ENCODE measurements at regions not wholly inside any gene's neighbourhood (a gene's known extent, or its start where the extent isn't known, plus 50 kb on each side); places are given as distances from the start of the nearest gene placed in this dataset.

DNA sequence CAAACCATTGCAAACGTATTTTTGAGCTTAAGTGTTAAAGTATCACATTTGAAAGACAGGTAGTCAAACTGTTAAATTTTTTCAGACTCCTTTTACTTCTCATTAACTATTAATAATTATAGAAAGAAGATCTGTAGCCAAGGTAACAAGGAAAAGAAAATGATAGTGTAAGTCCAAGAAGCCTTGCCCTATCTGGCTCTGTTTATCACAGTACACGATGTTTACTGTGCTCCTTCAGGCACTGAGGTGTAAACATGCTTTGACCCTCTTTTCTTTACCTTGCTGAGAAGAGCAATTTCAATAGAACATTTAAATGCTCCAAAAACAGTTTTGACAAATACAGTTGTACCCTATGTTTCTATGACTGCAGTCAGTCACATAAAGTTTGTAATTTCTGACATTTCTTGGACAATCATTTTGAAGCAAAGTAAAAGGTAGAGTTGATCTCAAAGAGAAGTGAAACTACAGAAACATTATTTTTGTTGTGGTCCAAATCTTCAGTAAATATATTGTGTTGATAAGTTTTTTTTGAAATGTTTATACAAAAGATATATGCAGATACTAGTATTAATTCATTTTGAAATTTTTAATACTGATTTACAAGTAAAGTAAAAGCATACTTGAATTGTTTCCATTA, 152.6 kb upstream of the KYNU start:
- Mint-ChIP-seq H3K27me3 (ENCODE audit: low read depth) (no peaks in the 10 kb centered on the region; the same call in 1 of the 2 replicates), H3K4me1 (peaks cover 23 to 25% of the 10 kb centered on the region in 2 experiments), H3K27ac (no peak overlapping the region), H3K4me3 (no peak overlapping the region), H3K9me3 (peaks cover 23 to 24% of the 10 kb centered on the region in 2 experiments), H3K36me3 (ENCODE audit: insufficient read depth in 1 of 3, low read depth in 3 of 3) (peaks cover 15 to 21% (median 21%) of the 10 kb centered on the region in 3 experiments)
- H4K8ac ChIP-seq (replicated peaks; ENCODE audit: insufficient read length, low read depth, low read length) = no peak overlapping the region
- H2AFZ ChIP-seq (ENCODE audit: low read length) = no peak overlapping the region
- no peaks in the 10 kb centered on the region for H3K9me3 ChIP-seq (ENCODE audit: control insufficient read depth, low read depth, low read length)
- no peaks in the 10 kb centered on the region for H3K79me1 ChIP-seq (ENCODE audit: insufficient read depth, low read depth, low read length, poor library complexity, severe bottlenecking)
- no peak overlapping the region for H2BK20ac ChIP-seq (ENCODE audit: low read depth, low read length, poor library complexity, severe bottlenecking)
- H3K4me1 ChIP-seq (ENCODE audit: insufficient read depth, low read length) = no peaks in the 10 kb centered on the region; the same call in 1 of the 2 replicates
- H2AK5ac ChIP-seq (ENCODE audit: insufficient read length, low read length) = no peak overlapping the region
- no peak overlapping the region for H3K14ac ChIP-seq (ENCODE audit: insufficient read depth, low read length)
- no peak overlapping the region for H3K27ac ChIP-seq (ENCODE audit: insufficient read length, low read depth, low read length)
- no peak overlapping the region for H3K18ac ChIP-seq (ENCODE audit: insufficient read length, low read depth, low read length)
- H3K9ac ChIP-seq (ENCODE audit: extremely low read depth, insufficient read length, low read length) = no peak overlapping the region
- no CpG with 5 or more reads among the region's 2 CpGs for WGBS (ENCODE audit: extremely low coverage, insufficient read length, low lambda C conversion rate)
- H3K23ac ChIP-seq (ENCODE audit: insufficient read length, low read depth, low read length) = no peak overlapping the region
- no peak for DNase-seq
- no peak overlapping the region for H2BK5ac ChIP-seq (ENCODE audit: insufficient read length, low read length)
- no peak overlapping the region for H2BK12ac ChIP-seq (ENCODE audit: insufficient read length, low read depth, low read length)
- H4K5ac ChIP-seq (ENCODE audit: insufficient read length, low read depth, low read length) = no peak overlapping the region
- TF ChIP-seq, protein P1, sequence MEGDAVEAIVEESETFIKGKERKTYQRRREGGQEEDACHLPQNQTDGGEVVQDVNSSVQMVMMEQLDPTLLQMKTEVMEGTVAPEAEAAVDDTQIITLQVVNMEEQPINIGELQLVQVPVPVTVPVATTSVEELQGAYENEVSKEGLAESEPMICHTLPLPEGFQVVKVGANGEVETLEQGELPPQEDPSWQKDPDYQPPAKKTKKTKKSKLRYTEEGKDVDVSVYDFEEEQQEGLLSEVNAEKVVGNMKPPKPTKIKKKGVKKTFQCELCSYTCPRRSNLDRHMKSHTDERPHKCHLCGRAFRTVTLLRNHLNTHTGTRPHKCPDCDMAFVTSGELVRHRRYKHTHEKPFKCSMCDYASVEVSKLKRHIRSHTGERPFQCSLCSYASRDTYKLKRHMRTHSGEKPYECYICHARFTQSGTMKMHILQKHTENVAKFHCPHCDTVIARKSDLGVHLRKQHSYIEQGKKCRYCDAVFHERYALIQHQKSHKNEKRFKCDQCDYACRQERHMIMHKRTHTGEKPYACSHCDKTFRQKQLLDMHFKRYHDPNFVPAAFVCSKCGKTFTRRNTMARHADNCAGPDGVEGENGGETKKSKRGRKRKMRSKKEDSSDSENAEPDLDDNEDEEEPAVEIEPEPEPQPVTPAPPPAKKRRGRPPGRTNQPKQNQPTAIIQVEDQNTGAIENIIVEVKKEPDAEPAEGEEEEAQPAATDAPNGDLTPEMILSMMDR (conservative IDR thresholded peaks at IDR 0.05) = no peak
- H3K23me2 ChIP-seq (ENCODE audit: insufficient read length, low read depth, low read length, poor library complexity, severe bottlenecking) = no peaks in the 10 kb centered on the region
- H3T11ph ChIP-seq (ENCODE audit: low read length) = no peak overlapping the region
- H2BK120ac ChIP-seq (ENCODE audit: low read depth, low read length, poor library complexity, severe bottlenecking) = no peak overlapping the region
- H3K56ac ChIP-seq (ENCODE audit: insufficient read length, low read depth, low read length) = no peak overlapping the region
- H3K4me2 ChIP-seq (ENCODE audit: insufficient read depth, insufficient read length, low read length) = no peak overlapping the region
- H3K4ac ChIP-seq (ENCODE audit: low read depth, low read length) = no peak overlapping the region
- no peak overlapping the region for H2BK15ac ChIP-seq (ENCODE audit: low read depth, low read length)
- H3K27me3 ChIP-seq (ENCODE audit: insufficient read depth, low read length) = no peaks in the 10 kb centered on the region
- H4K91ac ChIP-seq (ENCODE audit: insufficient read length, low read depth, low read length) = no peak overlapping the region
- no peaks in the 10 kb centered on the region for H3K79me2 ChIP-seq (ENCODE audit: insufficient read depth, low read length)
- H4K20me1 ChIP-seq (ENCODE audit: control insufficient read depth, insufficient read depth, insufficient read length) = no peaks in the 10 kb centered on the region

Measured in H9 (cell line).